Posterior vena cava (tissue), 2 donors: ENCODE measurements at regions not wholly inside any gene's neighbourhood (a gene's known extent, or its start where the extent isn't known, plus 50 kb on each side); places are given as distances from the start of the nearest gene placed in this dataset.

Experiments used
- DNase-seq: peaks from one replicate; pipeline ENCODE4 v3.0.0-alpha.2; 2020; ENCODE audit warnings: low spot score
- intact Hi-C, 2 donors: fragments of 100-400 bp; cut with DNase I; formaldehyde crosslinking; loops; one replicate each; pipeline versions ENCODE4 v1.14.1 to v1.14.2; 2022 to 2023
- donor health status: DM: yes; HTN: yes; CAD: no.
- donor health status: DM: yes; HTN: yes; CAD: no.

DNA sequence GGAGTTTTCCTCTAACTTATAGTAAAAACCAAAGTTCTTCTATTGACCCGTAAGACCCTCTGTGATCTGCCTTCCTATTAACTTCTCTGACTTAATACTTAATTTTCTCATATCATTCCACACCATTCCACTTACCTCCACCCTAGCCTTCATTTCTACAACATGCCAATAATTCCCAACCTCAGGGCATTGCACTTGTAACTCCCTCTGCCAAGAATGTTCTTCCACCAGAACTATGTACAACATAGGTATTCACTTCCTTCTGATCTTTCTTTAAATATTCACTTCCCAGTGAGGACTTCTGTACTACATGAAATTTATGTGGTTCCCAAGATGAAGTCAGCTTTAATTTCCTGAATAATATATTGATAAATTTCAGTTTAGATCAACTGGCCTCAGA lies 531.7 kb downstream of the LRFN5 start:
- intact Hi-C loops, result no loop called here
- no peak for DNase-seq

DNA sequence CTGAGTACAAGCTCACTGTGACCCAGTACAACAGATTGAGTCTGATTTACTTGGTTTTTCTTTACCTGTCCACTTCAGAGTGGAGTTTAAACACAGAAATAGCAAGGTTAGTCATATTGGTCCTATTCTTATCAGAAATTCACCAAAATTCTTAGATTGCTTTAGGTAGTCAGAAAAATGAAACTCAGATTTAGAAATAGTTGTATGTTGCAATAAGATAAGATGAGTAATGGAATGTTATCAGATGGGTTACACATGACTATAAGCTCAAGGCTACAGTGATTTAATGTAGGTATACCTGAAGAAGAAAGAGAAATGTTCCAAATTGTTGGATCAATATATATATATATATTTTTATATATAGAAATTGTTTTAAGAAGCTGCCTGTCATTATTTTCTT lies 524.1 kb downstream of the LRFN5 start:
- no peak for DNase-seq

DNA sequence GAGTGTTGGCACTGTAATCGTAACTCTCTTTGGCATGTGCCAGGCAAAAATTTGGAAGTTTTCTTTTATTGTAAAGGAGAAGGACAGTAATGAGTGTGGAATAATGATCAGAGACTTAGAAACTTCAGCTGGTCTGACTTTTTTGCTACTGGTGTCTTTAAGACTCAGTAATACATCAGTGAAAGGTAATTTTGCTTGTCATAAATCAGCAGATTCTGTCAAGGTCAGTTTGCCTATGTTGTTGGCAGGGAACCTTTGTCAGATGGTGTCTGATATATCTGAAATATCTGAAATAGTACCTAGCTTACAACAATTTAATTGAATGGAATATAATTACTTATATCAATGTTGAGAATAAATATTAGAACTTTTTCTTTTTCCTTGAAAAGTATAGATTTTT lies 516.9 kb downstream of the LRFN5 start:
- no peak for DNase-seq
- intact Hi-C loops, result no loop called here

More for the DNA sequence above, 524.1 kb downstream of the LRFN5 start:
- intact Hi-C loops, result no loop called here

DNA sequence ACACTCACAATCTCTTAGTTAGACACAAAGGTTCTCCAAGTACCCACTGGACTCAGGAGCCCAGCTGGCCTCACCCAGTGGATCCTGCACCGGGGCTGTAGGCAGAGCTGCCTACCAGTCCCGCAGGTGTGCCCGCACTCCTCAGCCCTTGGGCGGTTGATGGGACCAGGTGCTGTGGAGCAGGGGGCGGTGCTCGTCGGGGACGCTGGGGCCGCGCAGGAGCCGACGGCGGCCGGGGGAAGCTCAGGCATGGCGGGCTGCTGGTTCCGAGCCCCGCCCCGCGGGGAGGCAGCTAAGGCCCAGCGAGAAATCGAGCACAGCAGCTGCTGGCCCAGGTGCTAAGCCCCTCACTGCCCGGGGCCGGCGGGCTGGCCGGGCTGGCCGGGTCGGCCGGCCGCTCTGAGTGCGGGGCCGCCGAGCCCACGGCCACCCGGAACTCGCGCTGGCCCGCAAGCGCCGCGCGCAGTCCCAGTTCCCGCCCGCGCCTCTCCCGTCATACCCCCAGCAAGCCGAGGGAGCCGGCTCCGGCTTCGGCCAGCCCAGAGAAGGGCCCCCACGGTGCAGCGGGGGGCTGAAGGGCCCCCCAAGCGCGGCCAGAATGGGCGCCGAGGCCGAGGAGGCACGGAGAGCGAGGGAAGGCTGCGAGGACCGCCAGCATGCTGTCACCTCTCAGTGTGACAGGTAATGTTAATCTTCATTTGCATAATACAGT lies 506.8 kb downstream of the LRFN5 start:
- intact Hi-C loops, result no loop called here
- no peak for DNase-seq

DNA sequence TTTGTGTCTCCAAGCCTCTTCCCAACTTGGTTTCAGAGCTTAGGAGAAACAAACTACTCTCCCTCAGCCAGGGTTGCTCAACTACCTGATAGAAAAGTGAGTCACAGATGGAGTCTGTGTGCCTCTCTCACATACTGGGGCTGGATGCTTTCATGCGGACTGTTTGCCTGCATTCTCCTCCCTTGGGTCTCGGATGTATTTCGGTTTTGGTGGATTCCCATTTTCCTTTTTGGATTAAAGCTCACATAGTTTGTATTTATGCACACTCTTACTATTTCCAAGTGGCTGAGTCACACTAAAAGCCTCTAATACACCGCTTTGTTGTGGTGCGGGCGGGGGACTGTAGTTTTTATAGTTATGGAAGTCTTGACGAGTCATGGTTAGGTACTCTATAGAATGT lies 505.4 kb downstream of the LRFN5 start:
- intact Hi-C loops, result no loop called here
- no peak for DNase-seq

DNA sequence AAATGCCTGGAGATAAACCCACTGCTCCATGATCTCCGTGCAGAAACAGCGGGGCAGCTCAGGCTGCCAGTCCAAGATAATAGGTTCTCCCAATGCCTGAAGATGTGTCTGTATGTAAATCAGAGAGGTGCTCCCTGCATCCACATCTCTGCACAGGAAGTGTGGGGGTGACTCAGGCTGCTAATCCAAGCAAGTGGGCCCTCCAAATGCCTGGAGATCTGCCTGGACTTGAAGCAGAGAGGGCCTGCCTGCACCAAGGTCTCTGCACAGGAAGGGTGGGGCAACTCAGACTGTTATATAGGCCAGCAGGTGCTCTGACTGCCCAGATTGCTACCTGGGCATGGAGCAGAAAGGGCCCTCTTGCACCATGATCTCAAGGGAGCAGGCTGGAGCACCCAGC lies 504.7 kb downstream of the LRFN5 start:
- intact Hi-C loops, result no loop called here
- no peak for DNase-seq

DNA sequence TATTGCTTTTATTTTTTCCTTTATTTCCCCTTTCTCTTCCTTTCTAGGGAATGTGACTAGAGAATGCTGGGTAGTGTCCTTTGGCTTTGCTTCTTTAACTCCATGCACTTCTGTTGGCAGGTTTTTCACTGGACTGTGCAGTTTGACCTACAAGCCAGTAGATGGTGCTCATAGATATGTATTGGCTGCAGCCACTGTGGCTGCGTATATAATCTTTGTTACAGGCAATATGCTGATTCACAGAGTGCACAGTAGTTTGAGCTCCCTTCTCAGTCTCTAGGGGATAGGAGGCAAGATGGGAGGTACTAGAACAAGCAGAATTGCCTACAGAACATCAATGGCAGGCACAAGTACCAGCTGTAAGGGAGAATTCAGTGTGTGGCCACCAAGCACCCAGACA lies 503.5 kb downstream of the LRFN5 start:
- no peak for DNase-seq
- intact Hi-C loops, result no loop called here

DNA sequence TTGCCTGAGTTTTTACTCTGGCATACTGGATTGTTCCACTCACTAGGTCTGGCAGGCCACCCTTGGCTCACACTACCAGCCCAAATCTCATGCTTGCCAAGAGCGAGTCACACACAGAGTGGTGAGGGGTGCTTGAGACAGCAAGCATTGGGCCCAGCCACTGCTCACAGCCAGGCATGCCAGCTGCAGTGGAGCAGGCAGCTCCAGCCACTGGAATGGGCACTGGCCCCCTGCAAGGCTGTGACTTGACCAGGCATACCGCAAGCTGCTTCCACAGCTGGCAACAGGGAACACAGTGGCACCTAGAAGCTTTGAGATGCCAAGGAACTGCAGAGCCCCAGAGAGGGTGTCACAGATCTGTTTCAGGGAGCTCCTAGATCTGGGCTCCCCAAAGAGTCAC lies 488.5 kb downstream of the LRFN5 start:
- DNase-seq, result no peak
- intact Hi-C loops, result no loop called here

DNA sequence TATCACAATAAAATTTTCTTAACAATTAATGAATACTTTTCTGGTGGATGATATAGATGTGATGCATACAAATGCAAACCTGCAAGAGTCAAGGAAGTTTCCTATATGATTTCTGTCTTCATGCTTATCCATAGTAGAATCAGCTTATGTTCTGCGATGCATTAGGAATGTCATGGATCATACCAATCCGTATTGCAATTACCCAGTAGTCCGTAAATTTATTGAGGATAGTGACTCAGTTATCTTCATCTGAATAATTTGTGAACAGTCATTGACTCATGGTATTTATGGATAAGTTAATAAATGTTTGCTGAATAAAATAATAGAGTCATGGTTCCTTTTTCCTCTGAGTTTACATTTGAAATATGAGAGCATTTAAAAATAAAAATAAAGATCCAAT lies 483.4 kb downstream of the LRFN5 start:
- no peak for DNase-seq
- intact Hi-C loops, result no loop called here

DNA sequence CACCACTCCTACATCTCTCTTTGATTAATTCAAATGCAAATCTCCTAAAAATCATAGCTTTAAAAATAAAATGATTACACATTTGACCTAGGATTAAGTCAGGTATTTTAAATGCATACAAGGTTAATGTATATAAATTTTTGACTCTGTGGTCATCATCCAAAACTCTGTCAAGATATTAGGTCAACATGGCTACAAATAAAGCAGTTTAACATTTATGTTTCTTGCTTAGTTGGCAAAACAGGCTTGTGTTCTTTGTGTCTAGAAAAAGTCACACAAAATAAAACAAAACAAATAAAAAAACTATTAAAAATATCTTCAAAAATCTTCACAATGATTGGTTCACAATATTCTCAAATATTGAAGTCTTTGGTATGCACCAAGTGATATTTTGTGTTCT lies 473.2 kb downstream of the LRFN5 start:
- intact Hi-C loops, result no loop called here
- no peak for DNase-seq

DNA sequence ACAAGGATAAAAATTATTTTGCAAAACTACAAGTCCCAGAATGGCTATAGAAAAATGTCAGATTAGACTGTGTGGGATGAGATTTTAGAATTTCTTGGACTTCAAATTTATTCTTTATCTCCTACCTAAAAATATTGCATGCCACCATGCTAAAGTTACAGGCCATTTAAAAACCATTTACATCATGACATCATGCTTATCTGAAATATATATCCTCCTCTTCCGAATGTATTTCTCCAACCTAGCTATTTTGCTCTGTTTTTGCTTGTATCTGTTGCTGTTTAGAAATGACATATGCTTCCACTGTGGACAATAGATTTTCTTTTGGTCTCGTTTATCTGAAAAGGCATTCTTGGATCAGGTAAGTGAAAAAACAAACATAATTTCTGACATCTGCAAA lies 471.7 kb downstream of the LRFN5 start:
- intact Hi-C loops, result no loop called here
- DNase-seq, result no peak

DNA sequence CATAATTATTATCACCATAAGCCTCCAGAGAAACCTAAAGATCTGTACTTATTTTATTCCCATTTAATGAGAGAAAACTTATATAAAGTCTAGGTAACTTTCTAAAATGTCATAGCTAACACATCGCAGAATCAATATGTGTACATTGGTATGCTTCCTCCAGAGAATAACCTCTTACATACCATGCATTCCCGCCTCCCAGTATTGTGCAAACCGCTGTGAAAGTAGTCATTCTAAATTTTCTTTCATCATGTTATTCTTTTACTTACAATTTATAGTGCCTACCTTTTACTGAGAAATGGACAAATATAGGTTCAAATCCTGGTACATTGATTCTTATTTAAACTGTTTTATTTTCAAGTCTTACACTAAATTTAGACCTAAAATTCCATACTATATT lies 463.4 kb downstream of the LRFN5 start:
- intact Hi-C loops, result no loop called here
- no peak for DNase-seq

DNA sequence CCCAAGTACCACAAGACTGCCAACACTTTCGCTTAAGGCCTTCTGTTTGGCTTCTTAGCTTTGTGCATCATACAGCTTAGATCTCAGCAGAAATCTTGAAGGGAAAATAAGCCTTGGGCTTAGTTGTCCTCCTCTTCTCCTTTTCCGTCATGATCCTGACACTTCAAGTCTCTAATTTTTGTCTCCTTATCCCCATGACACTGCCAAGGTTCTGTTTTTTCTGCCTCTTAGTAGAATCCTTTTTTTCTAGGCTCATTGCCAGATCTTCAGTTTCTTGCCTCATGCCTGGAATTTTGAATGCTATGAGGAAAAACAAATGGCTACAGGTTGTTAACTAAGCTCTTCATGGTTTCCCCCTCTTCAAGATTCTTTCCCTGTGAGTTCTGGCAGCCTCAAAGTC lies 450.4 kb downstream of the LRFN5 start:
- DNase-seq, result no peak
- intact Hi-C loops, result no loop called here

DNA sequence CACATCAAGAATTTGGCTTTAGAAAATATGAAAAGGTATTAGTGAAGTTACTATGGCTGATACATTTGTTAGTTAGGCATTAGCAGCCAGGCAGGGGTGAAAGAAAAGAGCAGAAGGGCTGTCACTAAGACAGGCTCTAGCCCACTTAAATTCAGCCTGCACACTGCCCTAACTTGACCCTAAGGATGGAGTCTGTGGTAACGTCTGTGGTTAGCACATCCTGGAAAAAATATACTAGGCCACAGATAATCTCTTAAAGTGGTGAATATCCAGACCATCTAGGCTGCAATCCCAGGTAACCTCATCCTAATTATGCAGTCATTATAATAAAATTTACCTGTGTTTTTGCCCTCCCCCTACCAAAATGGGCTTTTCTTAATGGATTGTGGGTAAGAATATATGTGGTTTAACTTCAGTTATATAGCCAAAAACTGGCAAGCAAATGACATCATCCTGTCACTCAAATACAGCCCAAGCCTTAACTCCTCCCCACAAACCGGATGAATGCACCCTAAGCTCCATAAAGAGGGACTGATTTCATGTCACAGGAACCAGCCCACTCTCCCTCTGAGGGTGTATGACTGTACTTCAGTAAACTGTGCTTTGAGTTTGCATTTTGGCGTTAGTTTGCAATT lies 440.9 kb downstream of the LRFN5 start:
- intact Hi-C loops, result no loop called here
- no peak for DNase-seq

DNA sequence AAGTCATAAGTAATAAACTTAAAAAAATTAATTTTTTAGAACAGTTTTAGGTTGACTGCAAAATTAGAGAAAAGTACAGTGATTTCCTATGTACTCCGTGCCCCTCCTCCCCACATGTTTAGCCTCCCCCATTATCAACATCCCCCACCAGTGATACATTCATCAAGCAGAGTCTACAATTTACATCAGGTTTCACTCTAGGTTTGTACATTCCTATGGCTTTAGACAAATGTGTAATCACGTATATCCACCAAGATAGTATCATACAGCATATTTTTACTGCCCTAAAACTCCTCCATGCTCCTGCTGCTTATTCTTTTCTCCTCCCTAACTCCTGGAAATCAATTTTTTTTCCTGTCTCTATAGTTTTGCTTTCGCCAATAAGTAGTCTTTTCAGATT lies 438.7 kb downstream of the LRFN5 start:
- DNase-seq, result no peak
- intact Hi-C loops, result no loop called here

DNA sequence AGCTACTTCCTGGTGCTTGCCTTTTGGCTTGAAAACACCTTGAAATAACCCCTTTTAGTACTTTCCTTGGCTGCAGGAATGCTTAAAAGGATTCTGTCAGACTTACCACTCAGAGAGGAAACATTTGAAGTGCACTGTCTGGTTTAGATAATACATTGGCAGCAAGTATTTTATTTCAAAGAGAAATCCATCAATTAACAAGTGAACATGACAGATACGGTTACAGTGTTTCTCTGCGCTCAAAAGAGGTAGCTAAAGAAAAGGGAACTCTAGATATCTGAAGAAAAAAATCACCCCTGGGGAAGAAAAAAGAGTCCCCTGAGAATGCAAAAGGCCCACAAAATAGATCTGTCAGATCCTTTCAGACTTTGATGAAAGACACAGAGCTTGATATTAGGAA lies 421.9 kb downstream of the LRFN5 start:
- intact Hi-C loops, result no loop called here

DNA sequence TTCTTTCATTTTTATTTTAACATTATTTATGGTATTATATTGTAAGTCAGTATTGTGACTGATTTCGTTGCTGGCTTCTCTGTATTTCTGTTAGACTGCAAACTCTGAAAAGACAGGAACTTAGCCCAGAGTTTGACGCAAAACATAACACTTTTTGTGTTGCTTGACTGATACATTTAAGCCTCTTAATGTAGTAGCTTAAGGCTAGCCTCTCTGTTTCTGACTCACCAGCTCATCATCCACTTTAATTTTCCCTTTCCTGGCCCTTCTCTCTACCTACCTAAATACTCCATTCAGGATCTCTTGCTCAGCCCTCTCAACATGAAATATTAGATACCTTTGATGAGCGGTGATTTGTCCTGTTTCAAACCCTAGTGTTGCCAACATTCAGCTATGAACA lies 420.6 kb downstream of the LRFN5 start:
- intact Hi-C loops, result no loop called here
- DNase-seq, result no peak

More for the DNA sequence above, 421.9 kb downstream of the LRFN5 start:
- DNase-seq, result no peak

DNA sequence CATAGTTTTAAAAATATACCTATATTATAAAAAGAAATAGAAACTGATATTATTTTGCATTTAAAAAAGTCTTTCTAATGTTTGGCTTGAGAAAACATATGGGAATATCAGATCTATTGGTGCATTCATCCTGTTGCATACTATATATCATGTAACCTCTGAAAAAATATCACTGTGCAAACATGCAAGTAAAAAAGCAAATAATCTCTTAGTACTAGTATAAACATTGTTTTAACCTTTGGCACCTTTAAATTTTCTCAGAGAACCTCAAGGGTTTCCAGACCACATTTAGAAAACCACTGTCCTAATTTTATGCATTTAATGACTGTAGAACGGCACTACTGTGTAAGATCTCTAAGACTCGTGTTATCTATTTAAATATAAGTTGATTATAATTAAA lies 416.8 kb downstream of the LRFN5 start:
- DNase-seq, result no peak
- intact Hi-C loops, result no loop called here

DNA sequence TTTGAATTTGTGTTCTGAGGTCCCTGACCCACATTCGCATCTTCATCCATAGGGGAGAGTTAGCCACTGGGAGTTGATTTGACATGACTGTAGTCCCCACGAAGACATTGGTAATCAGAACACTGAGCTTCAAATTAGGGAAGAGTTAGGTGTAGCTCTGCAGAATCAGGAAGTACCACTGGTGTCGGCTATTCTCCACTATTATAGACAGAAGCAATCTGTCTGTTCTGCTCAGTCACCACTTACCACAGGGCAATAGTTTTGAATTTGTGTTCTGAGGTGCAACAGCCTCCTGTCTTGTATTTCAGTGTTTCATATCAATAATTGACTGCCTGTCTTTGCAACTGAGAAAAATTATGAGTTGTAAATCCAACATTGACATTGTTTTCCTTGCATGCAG lies 407.6 kb downstream of the LRFN5 start:
- intact Hi-C loops, result loop anchor here in 1 of 2 donors (2.0 kb wide), 1 partner anchor 70 kb away; no protein-coding TSS in a partner anchor
- DNase-seq, result no peak

DNA sequence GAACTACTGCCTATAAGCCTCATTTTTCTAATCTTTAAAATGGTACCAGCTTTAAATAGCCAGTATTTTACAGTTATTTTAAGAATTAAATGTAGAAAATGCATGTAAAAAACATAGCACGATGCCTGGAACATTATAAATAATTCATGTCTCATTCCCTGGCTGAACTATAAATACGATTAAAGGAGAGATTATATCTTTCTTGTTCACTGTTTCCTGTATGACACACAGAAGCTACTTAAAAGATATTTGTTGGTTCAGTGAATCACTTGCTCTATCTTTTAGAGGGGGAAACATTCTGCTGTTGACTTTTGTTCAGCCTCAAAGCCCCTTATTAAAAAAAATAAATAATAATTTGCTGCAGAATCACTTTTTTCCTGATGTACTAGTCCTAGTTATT lies 406.9 kb downstream of the LRFN5 start:
- intact Hi-C loops, result no loop called here
- no peak for DNase-seq

DNA sequence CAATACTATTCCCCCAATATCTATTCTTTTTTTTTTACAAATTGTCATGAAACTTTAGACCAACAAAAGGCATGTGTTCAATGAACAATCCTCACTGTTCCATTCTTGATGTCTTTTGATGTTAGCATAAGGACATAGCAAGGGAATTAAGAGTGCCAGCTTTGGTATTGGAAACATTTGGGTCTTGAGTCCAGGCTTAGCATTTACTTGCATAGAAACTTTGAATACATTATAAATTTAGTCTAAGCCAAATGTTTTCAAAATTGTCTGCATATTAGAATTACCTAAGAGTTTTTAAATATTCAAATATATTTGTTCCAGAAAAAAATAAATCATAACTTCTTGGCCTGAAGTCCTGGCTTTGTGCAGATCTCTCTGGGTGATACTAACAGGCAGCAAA lies 406.5 kb downstream of the LRFN5 start:
- DNase-seq, result no peak
- intact Hi-C loops, result no loop called here
